ENCODE measurements at regions not wholly inside any gene's neighbourhood (a gene's known extent, or its start where the extent isn't known, plus 50 kb on each side); places are given as distances from the start of the nearest gene placed in this dataset.

- Histone ChIP-seq H3K4me2 (ENCODE audit: low read depth, low read length) (no peak overlapping the region), H3K9me3 (ENCODE audit: low read length) (peaks cover 63% of the 10 kb centered on the region), H3K27ac (ENCODE audit: extremely low read length, insufficient read depth, low read length) (no peak overlapping the region), H4K20me1 (ENCODE audit: insufficient read depth, low read length) (no peaks in the 10 kb centered on the region), H3K79me2 (ENCODE audit: insufficient read depth, low read length) (no peaks in the 10 kb centered on the region), H3K27me3 (ENCODE audit: control insufficient read depth in 1 of 2, insufficient read depth in 2 of 2, low read length in 2 of 2) (no peaks in the 10 kb centered on the region), H3K4me3 (replicated peaks in 1 of 3; ENCODE audit: insufficient read depth in 1 of 3, low read depth in 2 of 3, low read length in 3 of 3) (no peak overlapping the region), H3K36me3 (replicated peaks in 1 of 2; ENCODE audit: control insufficient read depth in 1 of 2, insufficient read depth in 2 of 2, low read length in 2 of 2) (no peaks in the 10 kb centered on the region), H2AFZ (ENCODE audit: low read length) (no peak overlapping the region), H3K9ac (ENCODE audit: insufficient read depth, low read depth, low read length) (no peak overlapping the region), H3K4me1 (ENCODE audit: insufficient read depth, low read length) (no peaks in the 10 kb centered on the region)
- in situ Hi-C loops (cut with HindIII; ENCODE audit: extremely low pct_ligation_motif_present, low pct_unique_long_range_greater_than_20kb): no loop called here
- ChIA-PET POLR2A (no interaction called here), CTCF (ENCODE audit: low intra/inter-chr PET ratio, low total read pairs) (no interaction called here)
- TF ChIP-seq HNRNPK (IDR thresholded peaks at IDR 0.05; ENCODE audit: low read depth, low read length, poor library complexity, severe bottlenecking): no peak
- no peak for TF ChIP-seq NFYC (CRISPR knock-in tag; IDR thresholded peaks at IDR 0.05)
- TF ChIP-seq NFKBIZ (CRISPR knock-in tag; IDR thresholded peaks at IDR 0.05): no peak
- no peak for TF ChIP-seq ZSCAN22 (CRISPR knock-in tag; IDR thresholded peaks at IDR 0.05)
- TF ChIP-seq SMARCC2 (IDR thresholded peaks at IDR 0.05): no peak
- TF ChIP-seq, protein P1, sequence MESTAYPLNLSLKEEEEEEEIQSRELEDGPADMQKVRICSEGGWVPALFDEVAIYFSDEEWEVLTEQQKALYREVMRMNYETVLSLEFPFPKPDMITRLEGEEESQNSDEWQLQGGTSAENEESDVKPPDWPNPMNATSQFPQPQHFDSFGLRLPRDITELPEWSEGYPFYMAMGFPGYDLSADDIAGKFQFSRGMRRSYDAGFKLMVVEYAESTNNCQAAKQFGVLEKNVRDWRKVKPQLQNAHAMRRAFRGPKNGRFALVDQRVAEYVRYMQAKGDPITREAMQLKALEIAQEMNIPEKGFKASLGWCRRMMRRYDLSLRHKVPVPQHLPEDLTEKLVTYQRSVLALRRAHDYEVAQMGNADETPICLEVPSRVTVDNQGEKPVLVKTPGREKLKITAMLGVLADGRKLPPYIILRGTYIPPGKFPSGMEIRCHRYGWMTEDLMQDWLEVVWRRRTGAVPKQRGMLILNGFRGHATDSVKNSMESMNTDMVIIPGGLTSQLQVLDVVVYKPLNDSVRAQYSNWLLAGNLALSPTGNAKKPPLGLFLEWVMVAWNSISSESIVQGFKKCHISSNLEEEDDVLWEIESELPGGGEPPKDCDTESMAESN (CRISPR knock-in tag; conservative IDR thresholded peaks at IDR 0.05): no peak
- BruUV-seq (replicated peaks): no TSS peak
- intact Hi-C loops (cut with micrococcal nuclease; ENCODE audit: unreplicated experiment): no loop called here
- DNase-seq (ENCODE audit: low spot score) (no peak), ATAC-seq (no peak), FAIRE-seq (no peak)
Measured at GRCh38 chr4:45006078-45006477, 279.7 kb upstream of the GNPDA2 start.

DNA sequence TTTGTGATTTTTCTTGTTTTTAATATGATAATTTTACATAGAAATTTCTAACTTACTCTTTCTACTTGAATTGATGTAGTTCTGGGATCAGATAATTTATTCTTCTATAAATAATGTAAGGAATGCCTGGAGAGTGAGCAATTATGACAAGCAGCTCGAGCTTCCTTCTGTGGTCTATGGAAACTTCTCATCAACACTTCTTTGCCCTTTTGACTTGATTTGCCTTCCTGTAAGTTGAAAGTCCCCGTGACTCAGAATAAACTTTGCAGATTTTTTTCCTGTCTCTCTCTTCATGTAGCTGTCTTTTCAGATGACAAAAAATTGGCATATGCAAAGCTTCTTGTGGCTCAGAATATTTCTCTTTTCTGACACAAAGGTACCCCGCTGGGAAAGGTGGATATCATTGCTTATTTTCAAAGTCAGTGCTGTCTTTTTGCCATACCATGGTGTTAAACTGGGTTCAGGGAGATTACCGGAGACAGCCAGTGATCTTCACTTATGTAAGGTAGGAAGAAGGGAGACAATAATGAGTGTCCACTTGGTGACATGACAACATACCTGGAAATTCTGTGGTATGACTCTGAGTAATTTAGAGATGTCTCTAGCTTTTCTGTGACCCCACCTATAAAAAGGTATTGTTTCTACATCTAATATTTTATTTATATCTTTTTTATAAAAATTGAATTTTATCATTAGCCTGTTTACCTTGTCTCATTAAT, 278.6 kb upstream of the GNPDA2 start:
- no peak overlapping the region for H3K4me2 ChIP-seq (ENCODE audit: low read depth, low read length)
- H3K4me1 ChIP-seq (ENCODE audit: insufficient read depth, low read length): no peaks in the 10 kb centered on the region
- no peak overlapping the region for H3K4me3 ChIP-seq (replicated peaks in 1 of 3; ENCODE audit: insufficient read depth in 1 of 3, low read depth in 2 of 3, low read length in 3 of 3)
- no peak overlapping the region for H3K9ac ChIP-seq (ENCODE audit: insufficient read depth, low read depth, low read length)
- POLR2A ChIA-PET: no interaction called here
- no peaks in the 10 kb centered on the region for H3K27me3 ChIP-seq (ENCODE audit: control insufficient read depth in 1 of 2, insufficient read depth in 2 of 2, low read length in 2 of 2)
- ATAC-seq: no peak
- in situ Hi-C loops (cut with HindIII; ENCODE audit: extremely low pct_ligation_motif_present, low pct_unique_long_range_greater_than_20kb) (no loop called here), intact Hi-C loops (cut with micrococcal nuclease; ENCODE audit: unreplicated experiment) (no loop called here)
- no peak for FAIRE-seq
- CTCF ChIA-PET (ENCODE audit: low intra/inter-chr PET ratio, low total read pairs): no interaction called here
- no peak overlapping the region for H2AFZ ChIP-seq (ENCODE audit: low read length)
- WGBS (ENCODE audit: low lambda C conversion rate): 1% methylated on average over 4 of the region's 4 CpGs
- no peak for DNase-seq (ENCODE audit: low spot score)
- peaks cover 65% of the 10 kb centered on the region for H3K9me3 ChIP-seq (ENCODE audit: low read length)
- no peaks in the 10 kb centered on the region for H3K36me3 ChIP-seq (replicated peaks in 1 of 2; ENCODE audit: control insufficient read depth in 1 of 2, insufficient read depth in 2 of 2, low read length in 2 of 2)
- no peaks in the 10 kb centered on the region for H3K79me2 ChIP-seq (ENCODE audit: insufficient read depth, low read length)
- BruUV-seq (replicated peaks): no TSS peak
- H3K27ac ChIP-seq (ENCODE audit: extremely low read length, insufficient read depth, low read length): no peak overlapping the region
- H4K20me1 ChIP-seq (ENCODE audit: insufficient read depth, low read length): no peaks in the 10 kb centered on the region
- TF ChIP-seq, protein P2, sequence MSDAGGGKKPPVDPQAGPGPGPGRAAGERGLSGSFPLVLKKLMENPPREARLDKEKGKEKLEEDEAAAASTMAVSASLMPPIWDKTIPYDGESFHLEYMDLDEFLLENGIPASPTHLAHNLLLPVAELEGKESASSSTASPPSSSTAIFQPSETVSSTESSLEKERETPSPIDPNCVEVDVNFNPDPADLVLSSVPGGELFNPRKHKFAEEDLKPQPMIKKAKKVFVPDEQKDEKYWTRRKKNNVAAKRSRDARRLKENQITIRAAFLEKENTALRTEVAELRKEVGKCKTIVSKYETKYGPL (CRISPR knock-in tag; IDR thresholded peaks at IDR 0.05): no peak
- TF ChIP-seq MEF2D (CRISPR knock-in tag; IDR thresholded peaks at IDR 0.05): no peak
- no peak for TF ChIP-seq ZSCAN31 (CRISPR knock-in tag; IDR thresholded peaks at IDR 0.05; ENCODE audit: low read depth)
- TF ChIP-seq SRSF1 (optimal IDR thresholded peaks at IDR 0.05; ENCODE audit: low read depth, low read length): no peak
- TF ChIP-seq DNMT1 (CRISPR knock-in tag; IDR thresholded peaks at IDR 0.05): no peak
- TF ChIP-seq, protein P1 (CRISPR knock-in tag; conservative IDR thresholded peaks at IDR 0.05): no peak
- no peak for TF ChIP-seq ERF (CRISPR knock-in tag; IDR thresholded peaks at IDR 0.05)

Data from HepG2 (cell line).